T-helper 22 cell (primary cell): ENCODE measurements at regions not wholly inside any gene's neighbourhood (a gene's known extent, or its start where the extent isn't known, plus 50 kb on each side); places are given as distances from the start of the nearest gene placed in this dataset.
"Not testable (repeated sequence)": the region's sequence is repeated elsewhere in the genome, so short reads cannot be mapped to it uniquely, and the experiment has no call there.

Experiments used
- DNase-seq: peaks from one replicate; pipeline ENCODE4 v3.0.0-alpha.2; 2020; ENCODE audit warnings: low read depth

DNA sequence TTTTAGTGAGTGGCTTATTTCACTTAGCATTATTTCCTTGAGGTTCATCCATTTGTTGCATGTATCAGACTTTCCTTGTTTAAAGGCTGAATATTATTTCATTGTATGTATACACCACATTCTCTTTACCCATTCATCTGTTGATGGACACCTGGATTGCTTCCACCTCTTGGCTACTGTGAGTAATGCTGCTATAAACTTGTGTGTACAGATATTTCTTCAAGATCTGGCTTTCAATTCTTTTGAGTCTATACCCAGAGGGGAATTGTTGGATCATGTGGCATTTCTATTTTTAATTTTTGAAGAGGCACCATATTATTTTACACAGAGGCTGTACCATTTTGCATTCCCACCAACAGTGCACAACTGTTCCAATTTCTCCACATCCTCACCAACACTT, 313.5 kb downstream of the RPLP1 start:
- DNase-seq: no peak

DNA sequence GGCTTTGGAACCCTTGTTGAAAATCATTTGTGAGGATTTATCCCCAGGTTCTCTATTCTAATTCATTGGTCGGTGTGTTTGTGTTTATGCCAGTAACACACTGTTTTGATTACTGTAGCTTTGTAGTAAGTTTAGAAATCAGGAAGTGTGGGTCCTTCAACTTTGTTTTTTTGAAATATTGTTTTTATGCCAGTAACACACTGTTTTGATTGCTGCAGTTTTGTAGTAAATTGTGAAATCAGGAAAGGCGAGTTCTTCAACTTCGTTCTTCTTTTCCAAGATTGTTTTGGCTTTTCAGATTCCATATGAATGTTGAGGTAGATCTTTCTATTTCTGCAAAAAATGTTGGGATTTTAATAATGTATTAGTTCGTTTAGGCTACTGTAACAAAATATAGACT, 314.6 kb downstream of the RPLP1 start:
- DNase-seq: no peak

DNA sequence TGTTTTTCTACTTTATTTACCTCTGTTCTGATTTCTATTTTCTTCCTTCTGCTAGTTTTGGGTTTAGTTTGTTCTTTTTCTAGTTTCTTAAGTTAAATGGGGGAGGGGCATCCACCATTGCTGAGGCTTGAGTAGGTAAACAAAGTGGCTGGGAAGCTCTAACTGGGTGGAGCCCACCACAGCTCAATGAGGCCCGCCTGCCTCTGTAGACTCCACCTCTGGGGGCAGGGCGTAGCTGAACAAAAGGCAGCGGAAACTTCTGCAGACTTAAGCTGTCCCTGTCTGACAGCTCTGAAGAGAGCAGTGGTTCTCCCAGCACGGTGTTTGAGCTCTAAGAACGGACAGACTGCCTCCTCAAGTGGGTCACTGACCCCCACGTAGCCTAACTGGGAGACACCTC, 316.7 kb downstream of the RPLP1 start:
- not testable (repeated sequence) for DNase-seq

DNA sequence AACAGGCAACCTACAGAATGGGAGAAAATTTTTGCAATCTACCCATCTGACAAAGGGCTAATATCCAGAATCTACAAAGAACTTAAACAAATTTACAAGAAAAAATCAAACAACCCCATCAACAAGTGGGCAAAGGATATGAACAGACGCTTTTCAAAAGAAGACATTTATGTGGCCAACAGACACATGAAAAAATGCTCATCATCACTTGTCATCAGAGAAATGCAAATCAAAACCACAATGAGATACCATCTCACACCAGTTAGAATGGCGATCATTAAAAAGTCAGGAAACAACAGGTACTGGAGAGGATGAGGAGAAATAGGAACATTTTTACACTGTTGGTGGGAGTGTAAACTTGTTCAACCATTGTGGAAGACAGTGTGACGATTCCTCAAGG, 321.6 kb downstream of the RPLP1 start:
- DNase-seq: not testable (repeated sequence)

DNA sequence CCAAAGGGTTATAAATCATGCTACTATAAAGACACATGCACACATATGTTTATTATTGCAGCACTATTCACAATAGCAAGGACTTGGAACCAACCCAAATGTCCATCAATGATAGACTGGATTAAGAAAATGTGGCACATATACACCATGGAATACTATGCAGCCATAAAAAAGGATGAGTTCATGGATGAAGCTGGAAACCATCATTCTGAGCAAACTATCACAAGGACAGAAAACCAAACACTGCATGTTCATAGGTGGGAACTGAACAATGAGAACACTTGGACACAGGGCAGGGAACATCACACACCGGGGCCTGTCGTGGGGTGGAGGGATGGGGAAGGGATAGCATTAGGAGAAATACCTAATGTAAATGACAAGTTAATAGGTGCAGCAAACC, 322.1 kb downstream of the RPLP1 start:
- not testable (repeated sequence) for DNase-seq

DNA sequence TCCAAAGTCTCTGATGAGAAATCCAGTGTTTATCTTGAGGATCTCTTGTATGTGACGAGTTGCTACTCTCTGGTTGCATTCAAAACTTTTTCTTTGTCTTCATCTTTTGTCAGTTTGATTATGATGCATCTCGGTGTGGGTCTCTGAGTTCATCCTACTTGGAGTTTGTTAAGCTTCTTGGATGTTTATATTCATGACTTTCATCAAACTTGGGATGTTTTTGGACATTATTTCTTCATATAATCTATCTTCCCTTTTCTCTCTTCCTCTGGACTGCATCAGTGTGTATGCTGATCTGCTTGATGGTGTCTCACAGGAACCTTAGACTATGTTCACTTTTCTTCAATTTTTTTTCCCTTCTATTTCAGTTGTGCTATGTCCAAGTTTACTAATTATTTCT, 320.4 kb downstream of the TLE3 start:
- no peak for DNase-seq

DNA sequence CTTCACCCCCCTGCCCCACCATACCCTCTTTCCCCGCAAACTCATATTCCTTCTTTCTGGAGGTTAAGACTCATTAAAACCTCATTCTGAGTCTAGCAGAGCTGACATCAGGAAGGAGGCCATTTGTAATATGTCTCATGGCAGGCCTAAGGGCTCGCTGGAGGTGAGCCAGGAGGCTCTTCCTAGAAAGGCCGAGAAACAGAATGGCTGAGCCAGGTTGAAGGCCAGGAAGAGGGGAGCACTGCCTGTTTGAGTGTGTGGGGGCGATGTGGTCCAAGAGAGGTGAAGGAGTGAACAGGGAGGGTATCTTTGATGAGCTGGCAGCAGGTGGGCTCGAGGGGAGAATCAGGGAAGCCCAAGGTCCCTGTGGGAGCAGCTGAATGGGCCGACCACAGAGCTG, 317.3 kb downstream of the TLE3 start:
- DNase-seq: no peak

DNA sequence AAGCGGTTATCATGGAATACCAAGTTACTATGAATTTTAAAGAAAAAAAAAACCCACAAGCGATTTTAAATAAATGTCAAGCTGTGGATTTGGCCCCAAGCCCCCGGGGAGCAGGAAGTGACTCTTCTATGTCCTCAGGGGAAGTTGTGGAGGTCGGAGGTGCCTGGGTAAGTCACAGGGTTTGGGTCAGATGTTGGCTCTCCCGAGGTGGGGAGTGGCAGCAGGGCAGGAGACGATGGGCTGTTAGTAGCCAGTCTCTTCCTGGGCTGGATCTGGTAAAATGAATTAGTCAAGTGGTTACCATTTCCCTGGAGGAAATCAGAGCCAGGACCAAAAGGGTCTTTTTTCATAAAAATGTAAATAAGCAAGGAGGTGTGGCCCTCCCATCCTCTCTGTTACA, 316.7 kb downstream of the TLE3 start:
- no peak for DNase-seq

DNA sequence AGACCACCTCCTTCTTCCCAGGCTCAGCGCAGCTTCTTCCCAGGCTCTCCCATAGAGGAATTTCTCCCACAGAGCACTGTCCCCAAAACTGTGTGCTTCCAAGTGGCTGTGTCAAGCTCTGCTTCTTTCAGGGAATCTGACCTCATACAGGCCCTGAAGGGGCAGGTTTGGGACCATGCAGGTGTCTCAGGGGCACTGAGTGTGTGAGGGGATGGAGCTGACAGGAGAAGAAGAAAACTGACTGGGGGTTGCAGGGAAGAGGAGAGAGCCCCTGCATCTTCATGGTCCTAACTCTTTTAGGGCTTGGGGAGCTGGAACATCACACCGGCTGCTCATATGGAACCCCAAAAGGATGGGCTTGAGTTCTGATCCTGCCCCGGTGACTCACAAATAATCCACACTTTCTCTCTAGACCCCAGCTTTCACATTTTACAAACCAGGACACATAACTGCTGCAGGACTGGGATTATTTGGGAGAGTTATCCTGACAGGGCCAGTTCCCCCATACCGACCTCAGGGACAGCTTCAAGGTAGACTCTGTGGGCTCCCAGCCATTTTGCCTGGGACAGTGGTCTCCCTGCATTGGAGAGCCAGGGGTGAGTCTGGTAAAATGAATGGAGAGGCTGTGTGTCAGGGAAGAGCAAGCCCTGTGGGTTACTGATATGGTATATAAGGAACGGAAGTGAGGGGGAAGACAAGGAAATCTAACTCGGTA, 316.1 kb downstream of the TLE3 start:
- no peak for DNase-seq

DNA sequence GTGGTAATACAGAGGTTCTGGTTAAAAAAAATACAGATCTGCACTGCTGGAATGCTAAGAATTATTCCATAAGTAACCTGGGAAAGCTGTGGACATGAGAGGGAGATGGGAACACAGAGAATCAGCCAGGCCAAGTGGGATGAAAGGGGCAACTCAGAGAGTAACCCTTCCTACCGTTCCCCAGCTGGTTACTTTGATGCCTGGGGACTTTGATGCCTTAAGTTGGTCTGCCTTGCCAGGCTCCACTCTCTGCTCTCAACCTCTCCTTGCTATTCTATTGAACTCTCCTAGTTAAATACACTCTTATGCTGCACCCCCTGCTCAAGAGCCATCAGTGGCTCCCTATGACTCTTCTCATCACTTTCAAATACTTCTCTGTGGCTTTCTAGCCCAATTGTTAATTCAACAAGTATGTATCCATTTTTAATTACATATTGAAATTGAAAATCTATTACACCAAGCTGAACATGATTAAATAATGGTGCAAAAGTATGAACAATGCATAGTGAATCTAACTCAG, 315.5 kb downstream of the TLE3 start:
- DNase-seq: no peak

DNA sequence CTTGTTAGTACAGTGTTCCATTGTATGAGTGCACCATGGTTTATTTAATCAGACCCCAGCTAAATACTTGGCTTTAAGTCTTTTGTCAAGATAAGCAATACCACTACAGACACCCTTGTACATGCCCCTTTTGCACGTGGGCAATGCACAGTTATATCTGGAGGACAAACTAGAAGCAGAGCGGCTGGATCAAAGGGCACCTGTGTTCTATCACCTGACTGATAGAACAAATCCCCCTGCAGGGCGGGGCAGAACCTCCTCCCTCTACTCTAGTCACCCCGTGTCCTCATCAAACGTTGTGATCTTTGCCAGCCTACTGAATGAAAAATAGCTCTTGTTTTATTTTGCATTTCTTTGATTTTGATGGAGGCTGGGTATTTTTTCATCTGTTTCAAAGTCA, 314.9 kb downstream of the TLE3 start:
- no peak for DNase-seq

DNA sequence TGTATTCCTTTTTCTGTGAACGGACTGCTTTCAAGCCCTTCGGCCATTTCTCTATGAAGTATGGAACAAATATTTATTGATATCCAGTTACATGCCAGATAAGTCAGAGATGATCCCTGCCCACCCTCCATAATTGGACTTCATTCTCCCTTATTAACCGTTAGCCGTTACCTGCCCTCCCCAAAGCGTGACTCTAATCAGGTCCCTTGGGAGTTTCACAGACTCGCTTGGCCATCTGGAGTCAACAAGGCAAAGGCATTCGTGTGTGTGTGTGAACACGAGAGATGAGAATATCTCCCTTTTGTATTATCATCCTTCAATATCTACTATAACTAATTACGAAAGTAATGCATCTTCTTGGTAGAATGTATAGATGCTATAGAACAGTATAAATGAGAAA, 314.5 kb downstream of the TLE3 start:
- DNase-seq: no peak

DNA sequence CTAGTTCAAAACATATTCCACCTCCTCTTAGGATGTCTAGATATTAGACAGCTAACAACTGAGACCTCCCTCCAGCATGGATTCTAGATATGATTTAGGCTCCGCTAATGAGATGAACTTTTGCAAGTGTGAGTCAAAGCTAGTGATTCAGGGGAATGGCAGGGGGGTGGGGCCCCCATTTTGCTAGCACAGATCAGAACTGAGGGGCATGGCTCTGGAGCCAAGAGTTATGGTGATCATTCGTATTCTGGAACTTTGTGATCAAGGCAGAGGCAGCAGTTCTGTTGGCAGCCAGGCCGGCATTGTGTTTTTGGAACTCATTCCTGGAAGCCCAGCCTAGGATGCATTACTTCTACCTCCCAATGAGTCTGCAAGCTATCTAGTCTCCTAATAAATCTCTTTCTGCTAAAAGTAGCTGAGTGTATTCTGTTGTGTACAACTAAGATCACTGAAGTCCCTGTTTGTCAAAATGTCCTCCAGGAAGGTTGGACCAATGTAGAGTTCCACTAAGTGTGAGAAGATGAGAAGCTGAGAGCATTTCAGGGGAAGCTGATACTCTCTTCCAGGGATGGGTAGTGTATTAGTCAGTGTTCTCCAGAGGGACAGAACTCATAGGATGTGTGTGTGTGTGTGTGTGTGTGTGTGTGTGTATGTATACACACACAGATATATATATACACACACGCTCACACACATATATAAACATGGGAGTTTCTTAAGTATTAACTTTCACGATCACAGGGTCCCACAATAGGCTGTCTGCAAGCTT, 312.7 kb downstream of the TLE3 start:
- no peak for DNase-seq

DNA sequence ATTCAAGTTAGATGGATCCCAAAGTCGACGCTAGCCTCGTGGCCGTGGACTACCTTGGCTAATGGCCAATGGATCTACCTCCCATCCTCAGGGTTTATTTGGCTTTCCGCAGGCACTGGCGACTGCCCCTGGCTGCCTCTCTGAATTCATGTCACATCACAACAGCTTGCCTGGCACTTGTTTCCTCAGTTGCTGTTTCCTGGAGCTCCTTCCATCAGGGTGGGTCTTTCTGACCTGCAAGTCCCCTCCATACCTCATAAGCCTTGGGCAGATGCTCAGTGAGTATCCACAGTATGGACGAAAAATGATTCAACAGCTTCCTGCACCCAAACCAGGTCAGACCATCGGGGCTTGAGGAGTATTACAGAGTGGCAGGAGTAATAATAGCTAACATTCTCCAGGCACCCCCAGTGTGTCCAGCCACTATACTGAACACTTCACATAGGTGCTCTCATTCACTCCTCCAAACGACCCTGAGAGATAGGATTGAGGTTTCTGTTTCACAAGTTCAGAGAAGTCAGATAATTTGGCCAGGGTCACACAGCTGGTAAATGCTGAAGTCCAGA, 311.5 kb downstream of the TLE3 start:
- DNase-seq: no peak

DNA sequence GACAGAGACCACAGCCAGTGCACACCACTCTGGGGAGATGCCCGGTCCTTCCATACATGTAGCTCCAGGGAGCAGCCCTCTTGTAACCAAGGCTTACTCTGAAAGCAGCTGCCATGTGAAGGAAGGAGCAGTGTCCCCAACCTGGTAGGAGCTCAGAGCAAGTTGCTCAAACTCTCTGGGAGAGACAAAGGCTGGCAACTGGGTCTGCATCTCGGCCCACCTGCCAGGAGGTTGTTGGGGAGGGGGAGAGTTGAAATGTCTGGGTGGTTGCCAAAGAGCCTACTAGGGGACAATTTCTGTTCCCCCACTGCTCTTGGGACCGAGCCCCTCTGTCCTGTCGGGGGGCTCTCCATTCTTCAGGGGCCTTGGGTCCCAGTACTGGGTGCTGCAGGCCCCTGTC, 309.9 kb downstream of the TLE3 start:
- no peak for DNase-seq

DNA sequence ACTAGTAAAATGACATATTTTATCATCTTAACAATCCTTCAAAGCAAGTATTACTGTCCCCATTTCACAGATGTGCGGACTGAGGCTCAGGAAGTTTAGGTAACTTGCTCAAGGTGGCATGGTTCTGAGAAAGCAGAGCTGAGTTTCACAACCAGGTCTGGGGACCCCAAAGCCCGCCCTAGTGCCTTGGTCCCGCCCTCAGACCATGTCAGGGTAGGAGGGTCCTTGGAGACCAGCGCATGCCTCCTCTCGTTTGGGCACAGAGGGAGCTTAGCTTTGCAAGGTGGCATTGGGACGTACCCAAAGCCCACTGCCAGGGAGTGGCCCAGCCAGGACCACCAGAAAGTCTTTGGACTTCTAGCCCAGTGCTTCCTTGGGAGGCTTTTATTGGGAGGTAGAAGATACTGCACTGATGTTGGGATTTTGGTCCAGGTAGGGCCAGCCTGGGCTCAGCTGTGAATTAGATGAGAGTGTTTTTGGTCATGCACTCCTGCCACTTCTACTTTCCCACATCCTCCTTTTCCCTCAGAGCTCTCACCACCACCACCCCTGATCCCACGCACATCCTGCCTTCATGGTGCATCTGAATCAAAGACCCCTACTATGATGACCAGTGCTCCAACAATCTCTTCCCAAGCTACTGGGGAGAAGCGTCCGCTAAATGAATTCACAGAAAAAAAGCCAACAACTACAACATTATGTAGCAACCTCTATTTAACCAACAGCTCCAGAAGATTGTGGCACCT, 307.9 kb downstream of the TLE3 start:
- no peak for DNase-seq

DNA sequence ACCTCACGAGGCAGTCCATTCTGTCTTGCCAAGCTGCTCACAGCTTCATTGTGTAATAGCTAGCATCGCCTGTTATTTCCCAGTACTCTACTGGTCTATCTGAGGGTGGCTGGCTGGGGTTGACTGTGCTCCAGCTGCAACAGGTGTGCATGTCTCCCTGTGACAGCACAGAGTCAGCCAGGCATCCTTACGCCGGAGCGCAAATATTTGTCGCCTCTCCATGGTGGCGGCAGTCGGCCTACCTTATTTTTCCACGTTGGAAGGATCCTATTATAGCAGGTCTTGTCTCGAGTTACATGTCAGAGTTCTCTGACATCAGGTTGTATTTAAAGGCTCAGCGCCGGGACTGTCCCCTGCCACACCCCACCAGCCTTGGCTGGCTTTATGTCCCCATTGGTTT, 307.1 kb downstream of the TLE3 start:
- DNase-seq: no peak

DNA sequence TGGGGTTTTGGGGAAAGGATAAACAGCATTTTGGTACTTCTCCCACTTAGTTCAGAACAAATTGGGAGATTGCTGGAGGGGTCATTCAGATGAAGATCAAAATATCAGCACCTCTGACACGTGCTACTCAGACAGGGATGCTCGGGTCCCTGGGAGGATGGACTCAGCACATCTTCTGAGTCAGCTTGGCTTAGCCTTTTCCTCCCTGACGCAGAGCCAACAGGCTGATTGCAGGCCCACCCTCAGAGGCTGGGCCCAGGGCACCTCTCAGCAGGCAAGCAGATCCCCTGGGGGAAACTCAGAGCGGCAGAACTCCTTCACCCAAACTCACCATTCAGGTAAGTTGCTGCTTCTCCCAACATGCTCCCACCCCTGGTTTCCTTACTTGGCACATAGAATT, 304.9 kb downstream of the TLE3 start:
- DNase-seq: no peak

DNA sequence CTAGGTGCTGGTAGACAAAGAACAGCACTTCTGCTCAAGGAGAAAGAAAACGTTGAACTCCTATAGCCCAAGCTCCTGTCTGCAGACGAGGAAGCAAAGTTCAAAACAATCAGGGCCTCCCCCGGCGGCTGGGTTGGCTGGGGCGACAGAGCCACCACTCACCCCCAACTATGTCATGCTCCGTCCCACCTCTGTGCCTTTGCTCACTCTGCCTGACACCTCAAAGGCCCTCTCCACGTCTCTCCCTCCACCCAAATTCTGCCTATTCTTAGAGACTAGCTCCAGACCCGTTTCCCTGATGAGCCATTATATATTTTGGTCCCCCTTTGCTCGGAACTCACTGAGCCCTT, 304.3 kb downstream of the TLE3 start:
- no peak for DNase-seq

DNA sequence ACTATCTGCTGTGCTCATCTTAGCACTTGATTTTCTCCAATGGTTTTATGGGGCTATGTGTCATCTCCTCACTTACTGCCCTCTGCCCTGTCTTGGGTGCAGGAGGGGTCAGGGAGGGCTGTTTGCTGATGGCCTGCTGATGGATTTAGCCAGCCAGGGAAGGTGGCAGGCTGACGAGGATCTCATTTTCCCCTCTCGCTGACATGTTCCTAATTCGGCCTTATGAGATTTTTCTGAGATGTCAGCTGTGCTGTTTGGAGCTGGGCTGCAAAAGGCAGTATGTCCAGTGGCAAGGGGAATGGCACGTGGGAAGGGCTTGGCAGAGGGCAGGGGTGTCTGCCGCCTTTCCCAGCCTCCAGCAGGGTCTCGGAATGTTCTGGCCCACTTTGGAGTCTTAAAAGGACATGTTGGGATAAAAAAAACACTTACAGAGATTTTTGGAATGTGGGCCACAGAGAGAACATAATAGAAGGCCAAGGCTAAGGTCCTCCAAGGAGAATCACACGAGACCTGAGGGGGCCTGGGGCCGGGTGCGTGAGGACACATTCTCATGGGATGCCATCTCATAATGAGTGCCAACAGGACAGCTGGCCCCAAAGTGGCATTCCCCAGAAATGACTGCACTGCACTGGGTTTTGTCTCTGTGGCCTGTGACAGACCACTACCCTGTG, 303.8 kb downstream of the TLE3 start:
- DNase-seq: no peak

DNA sequence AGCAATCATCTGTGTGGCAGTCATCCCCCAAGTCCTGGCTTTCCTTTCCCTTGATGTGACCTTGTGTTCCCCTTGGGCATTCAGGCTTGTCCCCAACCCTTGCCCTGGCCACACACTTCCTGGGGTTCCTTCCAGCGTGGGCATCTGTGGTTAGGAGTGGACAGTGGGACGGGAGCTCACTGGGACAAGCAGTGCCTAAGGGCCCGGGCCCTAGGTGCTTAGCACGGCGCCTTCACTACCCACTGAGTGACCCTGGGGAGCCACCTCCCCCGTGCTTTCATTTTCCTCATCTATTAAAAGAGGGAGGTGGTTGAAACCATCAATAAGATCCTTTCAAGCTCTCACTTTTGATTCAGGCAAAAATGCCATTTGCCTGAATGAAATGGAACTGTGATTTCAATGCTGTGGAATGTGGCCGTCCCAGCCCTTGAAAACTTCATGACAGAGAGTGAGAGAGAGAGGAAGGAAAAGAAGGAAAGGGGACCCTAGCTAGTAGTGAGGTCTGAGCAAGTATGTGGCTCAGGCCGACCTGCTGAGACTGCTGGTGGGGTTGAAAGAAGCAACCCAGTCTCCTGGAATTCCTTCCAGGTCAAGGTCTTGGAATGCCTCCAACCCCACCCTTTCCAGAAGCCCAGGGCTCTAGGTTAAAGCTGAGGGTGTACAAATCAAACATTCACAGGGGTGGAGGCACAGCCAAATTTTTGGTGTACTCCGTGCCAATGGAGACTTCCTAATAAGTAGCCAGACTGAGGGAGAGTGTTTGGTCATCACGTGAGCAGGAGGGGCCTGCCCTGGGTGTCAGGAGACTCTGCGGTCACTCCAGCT, 302.9 kb downstream of the TLE3 start:
- DNase-seq: no peak
